ENCODE measurements at regions not wholly inside any gene's neighbourhood (a gene's known extent, or its start where the extent isn't known, plus 50 kb on each side); places are given as distances from the start of the nearest gene placed in this dataset.

- no peak for TF ChIP-seq CTCF (IDR thresholded peaks at IDR 0.05; ENCODE audit: insufficient read depth, low read length, poor library complexity, severe bottlenecking)
- TF ChIP-seq EZH2phosphoT487 (conservative IDR thresholded peaks at IDR 0.05; ENCODE audit: low read length), result no peak
Measured at GRCh38 chr2:226272435-226272834, 527.2 kb downstream of the IRS1 start.
